H1 (cell line): ENCODE measurements at regions not wholly inside any gene's neighbourhood (a gene's known extent, or its start where the extent isn't known, plus 50 kb on each side); places are given as distances from the start of the nearest gene placed in this dataset.
"Not testable (repeated sequence)": the region's sequence is repeated elsewhere in the genome, so short reads cannot be mapped to it uniquely, and the experiment has no call there.

Experiments
- CTCF ChIA-PET: fragments of 300-600 bp; sonication (Branson Sonifier 250); formaldehyde crosslinking; loops from one replicate; lab custom pipeline; 2021; ENCODE audit not compliant: partially characterized antibody; lab: Charles Lee
- POLR2A ChIA-PET: fragments of 300-600 bp; sonication (Branson Sonifier 250); formaldehyde crosslinking; loops from one replicate; lab custom pipeline; 2021; ENCODE audit warnings: inconsistent platforms; ENCODE audit not compliant: partially characterized antibody; lab: Charles Lee
- DNase-seq, 2 experiments: peaks; one replicate each; pipeline versions ENCODE4 v3.0.0 to v3.0.0-alpha.2; 2010 to 2022; ENCODE audit warnings: low spot score in 2 of 2, low read depth in 1 of 2, mixed read lengths in 1 of 2
- FAIRE-seq: peaks from 2 replicates; lab custom pipeline; 2011; peaks lifted over from hg19 to GRCh38; lab: Jason Lieb, UNC
- H2AFZ ChIP-seq: 2 replicates; pipeline ENCODE4 v1.8.1; 2012; ENCODE audit warnings: low read length, inconsistent platforms
- H2AK5ac ChIP-seq: 2 replicates; pipeline ENCODE4 v1.6.1; 2013; ENCODE audit warnings: low read depth, low read length
- H2BK120ac ChIP-seq: replicated peaks from 2 replicates; pipeline ENCODE3; 2013; ENCODE audit warnings: low read depth, low read length, inconsistent platforms
- H2BK12ac ChIP-seq: 2 replicates; pipeline ENCODE4 v1.6.1; 2013; ENCODE audit warnings: low read depth, low read length
- H2BK15ac ChIP-seq: 2 replicates; pipeline ENCODE4 v1.6.1; 2013; ENCODE audit warnings: low read length
- H2BK20ac ChIP-seq: 2 replicates; pipeline ENCODE4 v1.6.1; 2013; ENCODE audit warnings: low read length
- H2BK5ac ChIP-seq: 2 replicates; pipeline ENCODE4 v1.6.1; 2013; ENCODE audit warnings: low read depth, low read length
- H3K14ac ChIP-seq: 2 replicates; pipeline ENCODE4 v1.6.1; 2013; ENCODE audit warnings: inconsistent platforms; ENCODE audit not compliant: insufficient read length
- H3K18ac ChIP-seq: 2 replicates; pipeline ENCODE4 v1.6.1; 2013; ENCODE audit warnings: low read length; ENCODE audit errors: extremely low read depth
- H3K23ac ChIP-seq: 2 replicates; pipeline ENCODE4 v1.6.1; 2013; ENCODE audit warnings: inconsistent platforms; ENCODE audit not compliant: insufficient read length
- H3K23me2 ChIP-seq: 2 replicates; pipeline ENCODE4 v1.6.1; 2013; ENCODE audit warnings: low read depth, low read length
- H3K27ac ChIP-seq: 2 replicates; pipeline ENCODE4 v1.6.1; 2011; ENCODE audit warnings: low read depth, low read length, inconsistent platforms
- H3K27me3 ChIP-seq, 4 experiments: replicated peaks in 1 of 4; 1 replicate in 1 of 4; 2 replicates in 3 of 4; pipeline versions ENCODE4 v1.6.1 to v1.8.1; 2011 to 2013; ENCODE audit warnings: low read length in 3 of 4, mild to moderate bottlenecking in 3 of 4, inconsistent platforms in 2 of 4, mixed read lengths in 2 of 4, moderate library complexity in 1 of 4; ENCODE audit not compliant: control insufficient read depth in 3 of 4, insufficient read depth in 3 of 4; ENCODE audit errors: extremely low read depth in 1 of 4
- H3K36me3 ChIP-seq, 4 experiments: 2 replicates each; pipeline versions ENCODE4 v1.6.1 to v1.8.1; 2011 to 2013; ENCODE audit warnings: mild to moderate bottlenecking in 4 of 4, low read length in 3 of 4, moderate library complexity in 2 of 4, control low read depth in 1 of 4, inconsistent platforms in 1 of 4; ENCODE audit not compliant: insufficient read depth in 4 of 4, control insufficient read depth in 2 of 4
- H3K4ac ChIP-seq: replicated peaks from 2 replicates; pipeline ENCODE3; 2013; ENCODE audit warnings: low read length, low read depth, mixed read lengths, inconsistent platforms; ENCODE audit not compliant: insufficient read length
- H3K4me1 ChIP-seq, 4 experiments: replicated peaks in 1 of 4; 1 replicate in 1 of 4; 2 replicates in 3 of 4; pipeline versions ENCODE4 v1.6.1 to v1.8.1; 2011 to 2013; ENCODE audit warnings: low read length in 3 of 4, inconsistent platforms in 2 of 4, mixed read lengths in 1 of 4; ENCODE audit not compliant: insufficient read depth in 4 of 4, control insufficient read depth in 3 of 4
- H3K4me2 ChIP-seq, 2 experiments: 2 replicates each; pipeline versions ENCODE4 v1.6.1 to v1.8.1; 2011 to 2013; ENCODE audit warnings: low read depth in 2 of 2, low read length in 2 of 2, control low read depth in 1 of 2, inconsistent platforms in 1 of 2, mild to moderate bottlenecking in 1 of 2; ENCODE audit not compliant: insufficient read depth in 1 of 2
- H3K4me3 ChIP-seq, 4 experiments: fragments of 200-600, 300-600 bp in 1 of 4; sonication (generic), shearing (Covaris generic), sonication (Bioruptor Twin) in 1 of 4; 2 replicates each; pipeline versions ENCODE4 v1.5.1 to v1.8.1; 2011 to 2016; ENCODE audit warnings: low read length in 4 of 4, low read depth in 3 of 4, control low read depth in 2 of 4, inconsistent platforms in 2 of 4, mild to moderate bottlenecking in 2 of 4, mixed read lengths in 1 of 4, moderate library complexity in 1 of 4; ENCODE audit not compliant: insufficient read depth in 2 of 4; ENCODE audit errors: extremely low read depth in 1 of 4
- H3K56ac ChIP-seq: replicated peaks from 2 replicates; pipeline ENCODE3; 2013; ENCODE audit warnings: low read depth, mild to moderate bottlenecking, mixed read lengths, low read length, inconsistent platforms; ENCODE audit not compliant: insufficient read length
- H3K79me1 ChIP-seq: 2 replicates; pipeline ENCODE4 v1.6.1; 2013; ENCODE audit warnings: low read depth, low read length, control low read depth
- H3K79me2 ChIP-seq, 2 experiments: 2 replicates each; pipeline versions ENCODE4 v1.6.1 to v1.8.1; 2012 to 2013; ENCODE audit warnings: low read length in 2 of 2, mild to moderate bottlenecking in 2 of 2, inconsistent platforms in 1 of 2; ENCODE audit not compliant: insufficient read depth in 2 of 2, control insufficient read depth in 1 of 2
- H3K9ac ChIP-seq, 4 experiments: replicated peaks in 1 of 4; 1 replicate in 1 of 4; 2 replicates in 3 of 4; pipeline versions ENCODE4 v1.6.1 to v1.8.1; 2011 to 2013; ENCODE audit warnings: low read depth in 3 of 4, low read length in 3 of 4, control low read depth in 2 of 4, mild to moderate bottlenecking in 2 of 4, moderate library complexity in 2 of 4, inconsistent platforms in 1 of 4; ENCODE audit errors: extremely low read depth in 1 of 4
- H3K9me3 ChIP-seq, 2 experiments: 2 replicates each; pipeline versions ENCODE4 v1.6.1 to v1.8.1; 2012 to 2013; ENCODE audit warnings: mild to moderate bottlenecking in 2 of 2, moderate library complexity in 2 of 2, control low read depth in 1 of 2, inconsistent platforms in 1 of 2, low read depth in 1 of 2, low read length in 1 of 2, mixed read lengths in 1 of 2; ENCODE audit not compliant: insufficient read depth in 2 of 2
- H4K20me1 ChIP-seq, 2 experiments: replicated peaks in 1 of 2; 2 replicates each; pipeline versions ENCODE3 to v1.8.1; 2011 to 2013; ENCODE audit warnings: inconsistent platforms in 2 of 2, low read length in 2 of 2, mild to moderate bottlenecking in 1 of 2; ENCODE audit not compliant: insufficient read depth in 2 of 2, control insufficient read depth in 1 of 2
- H4K5ac ChIP-seq: 2 replicates; pipeline ENCODE4 v1.6.1; 2013; ENCODE audit warnings: low read length, low read depth, mixed read lengths, inconsistent platforms; ENCODE audit not compliant: insufficient read length
- H4K8ac ChIP-seq: 2 replicates; pipeline ENCODE4 v1.8.0; 2013; ENCODE audit warnings: mild to moderate bottlenecking, moderate library complexity, low read length, inconsistent platforms; ENCODE audit not compliant: insufficient read depth; ENCODE audit errors: extremely low read depth
- H4K91ac ChIP-seq: replicated peaks from 2 replicates; pipeline ENCODE3; 2013; ENCODE audit warnings: low read length, mixed read lengths, inconsistent platforms; ENCODE audit not compliant: insufficient read length
- WGBS, 2 experiments: shearing (Covaris generic) in 1 of 2; methylation state at CpG; one replicate each; pipeline versions ENCODE4 v1.1.6 to v1.1.7; 2013 to 2015; ENCODE audit warnings: low lambda C conversion rate in 2 of 2, mixed read lengths in 2 of 2, inconsistent platforms in 1 of 2, low coverage in 1 of 2, missing lambda C conversion rate in 1 of 2; ENCODE audit not compliant: insufficient replicate concordance in 2 of 2, insufficient coverage in 1 of 2, insufficient read length in 1 of 2; ENCODE audit errors: extremely low coverage in 1 of 2, missing lambda C conversion rate in 1 of 2; 5-methylcytosine and 5-hydroxymethylcytosine counted together

DNA sequence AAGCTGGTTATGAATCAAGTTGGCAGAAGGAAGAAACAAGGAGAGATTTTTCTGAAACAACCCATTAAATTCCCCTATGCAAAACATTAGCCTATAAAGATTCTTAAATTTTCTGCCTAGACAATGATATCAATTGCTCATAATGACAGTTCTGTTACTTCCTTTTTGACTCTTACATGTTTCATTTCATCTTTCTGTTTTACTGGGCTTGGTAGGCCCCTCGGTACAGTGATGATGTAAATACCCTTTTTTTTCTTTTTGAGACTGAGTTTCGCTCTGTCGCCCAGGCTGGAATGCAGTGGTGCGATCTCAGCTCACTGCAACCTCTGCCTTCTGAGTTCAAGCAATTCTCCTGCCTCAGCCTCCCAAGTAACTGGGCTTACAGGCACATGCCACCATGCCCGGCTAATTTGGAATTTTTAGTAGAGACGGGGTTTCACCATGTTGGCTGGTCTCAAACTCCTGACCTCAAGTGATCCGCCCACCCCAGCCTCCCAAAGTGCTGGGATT is 83.4 kb upstream of the C7orf33 start:
- peaks cover 4 to 10% (median 8%) of the 10 kb centered on the region in 4 experiments; a peak in 6 of 7 replicates for H3K4me1 ChIP-seq
- POLR2A ChIA-PET, result not testable (repeated sequence)

More for the DNA sequence above, 83.4 kb upstream of the C7orf33 start:
- H3K27ac ChIP-seq, H3K14ac ChIP-seq, H3K9ac ChIP-seq, H3K4me2 ChIP-seq, H3K79me2 ChIP-seq, H3K4me3 ChIP-seq, H3K79me1 ChIP-seq, FAIRE-seq, H2BK20ac ChIP-seq, CTCF ChIA-PET, H2BK120ac ChIP-seq, H3K27me3 ChIP-seq, H3K18ac ChIP-seq, H2AK5ac ChIP-seq, DNase-seq, H4K20me1 ChIP-seq, H4K5ac ChIP-seq, H4K8ac ChIP-seq, H2BK12ac ChIP-seq, H3K36me3 ChIP-seq, H3K56ac ChIP-seq, H2BK5ac ChIP-seq, H3K23ac ChIP-seq, H3K23me2 ChIP-seq, H3K4ac ChIP-seq, H2BK15ac ChIP-seq, H4K91ac ChIP-seq, H2AFZ ChIP-seq, H3K9me3 ChIP-seq: not testable (repeated sequence)
- 91% methylated on average over 7 of the region's 7 CpGs; no CpG with 5 or more reads in 1 of the 2 experiments for WGBS, 2 experiments
